Ovary (tissue), 7 donors: ENCODE measurements at regions not wholly inside any gene's neighbourhood (a gene's known extent, or its start where the extent isn't known, plus 50 kb on each side); places are given as distances from the start of the nearest gene placed in this dataset.

Experiments used
- DNase-seq, 5 donors: peaks; one replicate each; pipeline ENCODE4 v3.0.0-alpha.2; 2019 to 2020
- H3K27ac ChIP-seq, 2 donors: fragments of 200-600 bp; one replicate each; pipeline versions ENCODE4 v1.5.1 to v1.8.0; 2019 to 2022
- H3K27me3 ChIP-seq: fragments of 200-600 bp; one replicate; pipeline ENCODE4 v1.8.0; 2022
- H3K36me3 ChIP-seq: fragments of 200-600 bp; sonication (generic); one replicate; pipeline ENCODE4 v1.5.1; 2019
- H3K4me1 ChIP-seq: one replicate; pipeline ENCODE4 v1.8.1; 2013; ENCODE audit warnings: mild to moderate bottlenecking, moderate library complexity; ENCODE audit not compliant: insufficient read depth
- H3K4me3 ChIP-seq: fragments of 200-600 bp; sonication (generic); one replicate; pipeline ENCODE4 v1.5.1; 2017
- H3K9me3 ChIP-seq, 2 donors: fragments of 200-600 bp in 1 of 2; sonication (generic) in 1 of 2; one replicate each; pipeline versions ENCODE4 v1.5.1 to v1.8.1; 2013 to 2019; ENCODE audit warnings: mild to moderate bottlenecking in 1 of 2, moderate library complexity in 1 of 2
- CTCF ChIP-seq, 3 donors: fragments of 450-650 bp in 2 of 3; fragments of 200-600 bp in 1 of 3; IDR thresholded peaks; one replicate each; pipeline versions ENCODE4 v1.5.1 to v1.8.0; 2016 to 2022; ENCODE audit warnings: antibody characterized with exemption in 3 of 3, mild to moderate bottlenecking in 1 of 3
- EP300 ChIP-seq: sonication (generic); formaldehyde crosslinking; IDR thresholded peaks from one replicate; pipeline ENCODE4 v1.6.1; 2017; ENCODE audit warnings: antibody characterized with exemption
- POLR2A ChIP-seq: fragments of 450-650 bp; IDR thresholded peaks from one replicate; pipeline ENCODE4 v1.6.1; 2017; ENCODE audit warnings: antibody characterized with exemption, mild to moderate bottlenecking, moderate library complexity
- WGBS, 3 donors: extraction: QIAGEN DNeasy Blood & Tissue Kit in 1 of 3; methylation state at CpG; one replicate each; pipeline versions ENCODE4 v1.1.5 to v1.1.7; 2013 to 2017; 5-methylcytosine and 5-hydroxymethylcytosine counted together
- intact Hi-C, 4 donors: fragments of 100-400 bp; cut with DNase I; formaldehyde crosslinking; loops; one replicate each; pipeline versions ENCODE4 v1.11.0 to v1.15.1; 2022 to 2023
- donor health status: DM: no; HTN: no; CAD: no; lungs with moderate emphysema.
- donor health status: DM: no; HTN: no; CAD: no.
- donor health status: Bipolar disorder and iron deficiency.
- donor health status: DM: no; HTN: no; CAD: no.
- donor health status: DM: yes; HTN: yes; CAD: no.

- Histone ChIP-seq H3K27me3 (no peaks in the 10 kb centered on the region), H3K36me3 (no peaks in the 10 kb centered on the region), H3K9me3 (no peaks in the 10 kb centered on the region), H3K4me1 (no peaks in the 10 kb centered on the region), H3K4me3 (no peak overlapping the region), H3K27ac (no peak overlapping the region)
- intact Hi-C loops, result no loop called here
- 63 to 72% (median 70%) methylated on average over 2 of the region's 2 CpGs for WGBS, 3 donors
- TF ChIP-seq POLR2A (no peak), EP300 (no peak), CTCF (IDR thresholded peaks at IDR 0.05) (no peak)
- no peak for DNase-seq
These were observed 378.3 kb downstream of the KCTD16 start for GRCh38 chr5:144548936-144549335.

GRCh38 chr5:144547098-144547499, 376.4 kb downstream of the KCTD16 start:
- H3K4me1 ChIP-seq, result no peaks in the 10 kb centered on the region
- H3K27me3 ChIP-seq, result no peaks in the 10 kb centered on the region
- TF ChIP-seq EP300 (no peak), CTCF (IDR thresholded peaks at IDR 0.05) (no peak)
- no peak overlapping the region for H3K27ac ChIP-seq
- H3K9me3 ChIP-seq, result no peaks in the 10 kb centered on the region
- DNase-seq, result no peak
- no peak overlapping the region for H3K4me3 ChIP-seq
- 86 to 87% (median 86%) methylated on average over 1 of the region's 1 CpG for WGBS, 3 donors
- no peaks in the 10 kb centered on the region for H3K36me3 ChIP-seq
- intact Hi-C loops, result no loop called here

DNA sequence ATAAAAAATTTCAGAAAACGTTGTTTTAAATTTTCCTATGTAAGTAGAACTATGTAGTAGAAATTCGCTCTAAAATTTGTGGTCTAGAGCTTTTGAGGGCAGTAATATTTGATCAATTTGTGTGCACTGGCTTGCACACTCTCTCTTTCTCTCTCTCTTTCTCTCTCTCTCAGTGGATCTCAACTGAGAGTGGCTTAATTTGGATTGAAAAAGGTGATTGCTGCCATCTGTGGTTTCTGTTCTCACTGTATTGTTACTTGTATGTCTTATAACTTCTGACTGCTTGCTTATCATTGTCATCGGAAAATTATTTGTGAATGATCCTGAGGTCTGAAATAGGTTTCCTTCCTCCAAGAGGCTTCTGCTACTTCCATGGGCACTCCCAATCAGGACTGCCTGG, 368.2 kb downstream of the KCTD16 start:
- no peaks in the 10 kb centered on the region for H3K27me3 ChIP-seq
- WGBS, 3 donors, result 75 to 81% (median 76%) methylated on average over 3 of the region's 3 CpGs
- no peaks in the 10 kb centered on the region for H3K4me1 ChIP-seq
- no peak overlapping the region for H3K4me3 ChIP-seq
- H3K27ac ChIP-seq, result no peak overlapping the region
- no peaks in the 10 kb centered on the region for H3K36me3 ChIP-seq
- no peaks in the 10 kb centered on the region for H3K9me3 ChIP-seq
- no peak for DNase-seq
- intact Hi-C loops, result no loop called here
- TF ChIP-seq POLR2A (no peak), EP300 (no peak), CTCF (IDR thresholded peaks at IDR 0.05) (no peak)
